ENCODE measurements at regions not wholly inside any gene's neighbourhood (a gene's known extent, or its start where the extent isn't known, plus 50 kb on each side); places are given as distances from the start of the nearest gene placed in this dataset.

DNA sequence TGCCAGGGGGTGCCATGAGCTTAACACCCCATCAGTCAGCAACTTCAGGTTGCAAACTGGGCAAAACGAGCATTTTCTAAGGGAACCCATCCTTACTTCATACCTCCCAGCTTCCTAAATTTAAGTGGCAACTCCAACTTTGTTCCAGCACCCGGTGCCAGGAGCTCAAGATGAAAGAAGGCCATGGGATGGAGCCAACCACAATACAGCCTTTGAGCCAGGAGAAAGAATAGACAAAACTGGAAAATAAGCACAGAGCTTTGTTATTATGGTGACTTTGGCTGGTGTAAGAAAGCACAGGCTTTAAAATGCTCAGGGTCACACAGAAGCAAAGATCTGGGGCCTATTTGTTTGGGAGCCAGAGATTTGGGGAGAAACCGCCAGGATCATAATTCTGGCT is 388.7 kb upstream of the MGMT start:
- no peaks in the 10 kb centered on the region for H3K79me2 ChIP-seq (ENCODE audit: low read length)
- H2AFZ ChIP-seq (ENCODE audit: low read length): no peak overlapping the region
- no peaks in the 10 kb centered on the region for H4K20me1 ChIP-seq (ENCODE audit: low read length)
- BruUV-seq (replicated peaks): no TSS peak
- TF ChIP-seq, protein P1, sequence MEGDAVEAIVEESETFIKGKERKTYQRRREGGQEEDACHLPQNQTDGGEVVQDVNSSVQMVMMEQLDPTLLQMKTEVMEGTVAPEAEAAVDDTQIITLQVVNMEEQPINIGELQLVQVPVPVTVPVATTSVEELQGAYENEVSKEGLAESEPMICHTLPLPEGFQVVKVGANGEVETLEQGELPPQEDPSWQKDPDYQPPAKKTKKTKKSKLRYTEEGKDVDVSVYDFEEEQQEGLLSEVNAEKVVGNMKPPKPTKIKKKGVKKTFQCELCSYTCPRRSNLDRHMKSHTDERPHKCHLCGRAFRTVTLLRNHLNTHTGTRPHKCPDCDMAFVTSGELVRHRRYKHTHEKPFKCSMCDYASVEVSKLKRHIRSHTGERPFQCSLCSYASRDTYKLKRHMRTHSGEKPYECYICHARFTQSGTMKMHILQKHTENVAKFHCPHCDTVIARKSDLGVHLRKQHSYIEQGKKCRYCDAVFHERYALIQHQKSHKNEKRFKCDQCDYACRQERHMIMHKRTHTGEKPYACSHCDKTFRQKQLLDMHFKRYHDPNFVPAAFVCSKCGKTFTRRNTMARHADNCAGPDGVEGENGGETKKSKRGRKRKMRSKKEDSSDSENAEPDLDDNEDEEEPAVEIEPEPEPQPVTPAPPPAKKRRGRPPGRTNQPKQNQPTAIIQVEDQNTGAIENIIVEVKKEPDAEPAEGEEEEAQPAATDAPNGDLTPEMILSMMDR (conservative IDR thresholded peaks at IDR 0.05; ENCODE audit: low read depth, low read length): no peak
- TF ChIP-seq EZH2 (IDR thresholded peaks at IDR 0.05; ENCODE audit: low read length, unreplicated experiment) (no peak), EZH2phosphoT487 (IDR thresholded peaks at IDR 0.05; ENCODE audit: borderline replicate concordance, low read length) (no peak)
- H3K4me3 ChIP-seq (ENCODE audit: low read length): no peak overlapping the region
- no peaks in the 10 kb centered on the region for H3K27me3 ChIP-seq (ENCODE audit: low read length)
- ATAC-seq (no peak), DNase-seq (no peak)
- no peaks in the 10 kb centered on the region for H3F3A ChIP-seq (ENCODE audit: low read length, unreplicated experiment)
- no peak overlapping the region for H3K4me2 ChIP-seq (ENCODE audit: low read length)
- no peaks in the 10 kb centered on the region for H3K9me3 ChIP-seq (ENCODE audit: low read length)
- H3K9ac ChIP-seq (ENCODE audit: low read length): no peak overlapping the region
- no peaks in the 10 kb centered on the region for H3K9me2 ChIP-seq (replicated peaks; ENCODE audit: low read length)
- intact Hi-C loops (cut with micrococcal nuclease): no loop called here
- ChIA-PET CTCF (no interaction called here), POLR2A (ENCODE audit: unreplicated experiment) (no interaction called here)
- H3K36me3 ChIP-seq (ENCODE audit: low read depth, low read length): no peaks in the 10 kb centered on the region
- H3K4me1 ChIP-seq (ENCODE audit: insufficient read depth, low read length): no peaks in the 10 kb centered on the region
- no peak overlapping the region for H3K27ac ChIP-seq (ENCODE audit: low read length)

DNA sequence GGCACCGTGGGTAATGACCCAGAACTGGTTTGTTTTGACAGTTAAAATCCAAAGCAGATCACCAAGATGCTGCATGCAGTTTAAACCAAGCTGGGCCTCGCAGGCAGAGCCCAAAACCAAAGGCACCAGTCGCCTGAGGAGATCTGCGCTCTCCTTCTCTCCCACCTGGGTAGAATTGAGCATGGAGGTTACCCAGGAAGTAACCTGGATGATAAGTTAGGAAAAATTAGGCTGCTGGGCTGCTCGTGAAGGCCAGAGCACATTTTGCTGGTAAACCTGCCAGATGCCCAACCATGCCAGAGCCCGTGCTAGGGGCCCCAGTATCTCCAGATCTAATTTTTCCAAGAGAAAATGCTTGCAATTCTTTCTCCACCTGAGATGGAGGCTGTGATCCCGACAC is 388.3 kb upstream of the MGMT start:
- H3K4me2 ChIP-seq (ENCODE audit: low read length): no peak overlapping the region
- no peak overlapping the region for H3K27ac ChIP-seq (ENCODE audit: low read length)
- ChIA-PET POLR2A (ENCODE audit: unreplicated experiment) (no interaction called here), CTCF (no interaction called here)
- DNase-seq: no peak
- no peaks in the 10 kb centered on the region for H3K79me2 ChIP-seq (ENCODE audit: low read length)
- no peaks in the 10 kb centered on the region for H3F3A ChIP-seq (ENCODE audit: low read length, unreplicated experiment)
- no peak for ATAC-seq
- H3K9ac ChIP-seq (ENCODE audit: low read length): no peak overlapping the region
- intact Hi-C loops (cut with micrococcal nuclease): no loop called here
- no peak overlapping the region for H2AFZ ChIP-seq (ENCODE audit: low read length)
- H3K4me3 ChIP-seq (ENCODE audit: low read length): no peak overlapping the region
- no peak for TF ChIP-seq EZH2 (IDR thresholded peaks at IDR 0.05; ENCODE audit: low read length, unreplicated experiment)
- no peak for TF ChIP-seq EZH2phosphoT487 (IDR thresholded peaks at IDR 0.05; ENCODE audit: borderline replicate concordance, low read length)
- TF ChIP-seq, protein P1 (conservative IDR thresholded peaks at IDR 0.05; ENCODE audit: low read depth, low read length): no peak
- H3K9me3 ChIP-seq (ENCODE audit: low read length): no peaks in the 10 kb centered on the region
- no peaks in the 10 kb centered on the region for H3K4me1 ChIP-seq (ENCODE audit: insufficient read depth, low read length)
- H3K9me2 ChIP-seq (replicated peaks; ENCODE audit: low read length): no peaks in the 10 kb centered on the region
- no peaks in the 10 kb centered on the region for H3K27me3 ChIP-seq (ENCODE audit: low read length)
- no peaks in the 10 kb centered on the region for H4K20me1 ChIP-seq (ENCODE audit: low read length)
- H3K36me3 ChIP-seq (ENCODE audit: low read depth, low read length): no peaks in the 10 kb centered on the region
- no TSS peak for BruUV-seq (replicated peaks)

DNA sequence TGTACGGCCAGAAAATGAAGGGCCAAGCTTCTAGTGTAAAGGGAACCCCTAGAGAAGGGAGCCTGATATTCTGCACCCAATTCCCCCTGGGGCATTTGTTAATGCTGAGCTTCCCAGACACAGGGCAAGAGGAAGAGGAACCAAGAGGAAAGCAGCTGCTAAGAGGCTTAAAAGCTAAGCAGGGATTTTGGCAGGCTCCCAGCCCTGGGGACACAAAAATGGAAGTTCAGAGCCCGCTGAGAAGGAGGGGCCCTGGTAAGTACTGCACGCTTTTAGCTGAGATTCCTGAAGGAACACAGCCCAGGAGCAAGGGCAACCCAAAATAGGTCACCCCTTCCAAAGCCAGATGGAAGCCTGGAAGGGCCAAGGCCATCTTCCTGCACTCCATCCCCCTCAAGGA is 387.3 kb upstream of the MGMT start:
- no peaks in the 10 kb centered on the region for H3K9me3 ChIP-seq (ENCODE audit: low read length)
- intact Hi-C loops (cut with micrococcal nuclease): no loop called here
- no peaks in the 10 kb centered on the region for H3K4me1 ChIP-seq (ENCODE audit: insufficient read depth, low read length)
- no peaks in the 10 kb centered on the region for H3K27me3 ChIP-seq (ENCODE audit: low read length)
- no TSS peak for BruUV-seq (replicated peaks)
- no peak overlapping the region for H2AFZ ChIP-seq (ENCODE audit: low read length)
- CTCF ChIA-PET: no interaction called here
- H3K4me3 ChIP-seq (ENCODE audit: low read length): no peak overlapping the region
- H3F3A ChIP-seq (ENCODE audit: low read length, unreplicated experiment): no peaks in the 10 kb centered on the region
- DNase-seq (no peak), ATAC-seq (no peak)
- no peaks in the 10 kb centered on the region for H3K79me2 ChIP-seq (ENCODE audit: low read length)
- TF ChIP-seq EZH2phosphoT487 (IDR thresholded peaks at IDR 0.05; ENCODE audit: borderline replicate concordance, low read length): no peak
- TF ChIP-seq EZH2 (IDR thresholded peaks at IDR 0.05; ENCODE audit: low read length, unreplicated experiment): no peak
- TF ChIP-seq, protein P1 (conservative IDR thresholded peaks at IDR 0.05; ENCODE audit: low read depth, low read length): no peak
- no peaks in the 10 kb centered on the region for H3K9me2 ChIP-seq (replicated peaks; ENCODE audit: low read length)
- no peaks in the 10 kb centered on the region for H4K20me1 ChIP-seq (ENCODE audit: low read length)
- H3K9ac ChIP-seq (ENCODE audit: low read length): no peak overlapping the region
- H3K27ac ChIP-seq (ENCODE audit: low read length): no peak overlapping the region
- H3K36me3 ChIP-seq (ENCODE audit: low read depth, low read length): no peaks in the 10 kb centered on the region
- POLR2A ChIA-PET (ENCODE audit: unreplicated experiment): no interaction called here
- H3K4me2 ChIP-seq (ENCODE audit: low read length): no peak overlapping the region

Measured in PC-3 (cell line).